MM.1S (cell line): ENCODE measurements at regions not wholly inside any gene's neighbourhood (a gene's known extent, or its start where the extent isn't known, plus 50 kb on each side); places are given as distances from the start of the nearest gene placed in this dataset.

ENCODE experiments used
- EZH2 ChIP-seq: fragments of 300-600 bp; sonication (generic); optimal IDR thresholded peaks from 2 replicates; pipeline ENCODE3; 2017; ENCODE audit warnings: low read depth, mild to moderate bottlenecking, antibody characterized with exemption, low read length, mixed read lengths
- EZH2phosphoT487 ChIP-seq: fragments of 300-600 bp; sonication (generic); IDR thresholded peaks from 2 replicates; pipeline ENCODE4 v1.6.1; 2018; ENCODE audit warnings: antibody characterized with exemption, low read length
- TF ChIP-seq, protein P1 (sequence below): fragments of 300-600 bp; sonication (generic); IDR thresholded peaks from 2 replicates; pipeline ENCODE4 v1.5.1; 2016; ENCODE audit warnings: antibody characterized with exemption, low read length, mixed read lengths

DNA sequence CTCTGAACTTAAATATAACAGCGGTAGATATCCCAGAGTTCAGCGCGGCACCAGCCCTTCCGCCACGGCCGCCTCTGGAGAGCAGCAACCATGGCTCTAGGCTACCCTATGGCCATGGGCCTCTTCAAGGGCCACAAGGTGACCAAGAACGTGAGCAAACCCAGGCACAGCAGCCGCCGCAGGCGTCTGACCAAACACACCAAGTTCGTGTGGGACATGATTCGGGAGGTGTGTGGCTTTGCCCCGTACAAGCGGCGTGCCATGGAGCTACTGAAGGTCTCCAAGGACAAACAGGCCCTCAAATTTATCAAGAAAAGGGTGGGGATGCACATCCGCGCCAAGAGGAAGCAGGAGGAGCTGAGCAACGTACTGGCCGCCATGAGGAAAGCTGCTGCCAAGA is 229.0 kb downstream of the ACTL7B start:
- no peak for TF ChIP-seq EZH2
- TF ChIP-seq, protein P1, sequence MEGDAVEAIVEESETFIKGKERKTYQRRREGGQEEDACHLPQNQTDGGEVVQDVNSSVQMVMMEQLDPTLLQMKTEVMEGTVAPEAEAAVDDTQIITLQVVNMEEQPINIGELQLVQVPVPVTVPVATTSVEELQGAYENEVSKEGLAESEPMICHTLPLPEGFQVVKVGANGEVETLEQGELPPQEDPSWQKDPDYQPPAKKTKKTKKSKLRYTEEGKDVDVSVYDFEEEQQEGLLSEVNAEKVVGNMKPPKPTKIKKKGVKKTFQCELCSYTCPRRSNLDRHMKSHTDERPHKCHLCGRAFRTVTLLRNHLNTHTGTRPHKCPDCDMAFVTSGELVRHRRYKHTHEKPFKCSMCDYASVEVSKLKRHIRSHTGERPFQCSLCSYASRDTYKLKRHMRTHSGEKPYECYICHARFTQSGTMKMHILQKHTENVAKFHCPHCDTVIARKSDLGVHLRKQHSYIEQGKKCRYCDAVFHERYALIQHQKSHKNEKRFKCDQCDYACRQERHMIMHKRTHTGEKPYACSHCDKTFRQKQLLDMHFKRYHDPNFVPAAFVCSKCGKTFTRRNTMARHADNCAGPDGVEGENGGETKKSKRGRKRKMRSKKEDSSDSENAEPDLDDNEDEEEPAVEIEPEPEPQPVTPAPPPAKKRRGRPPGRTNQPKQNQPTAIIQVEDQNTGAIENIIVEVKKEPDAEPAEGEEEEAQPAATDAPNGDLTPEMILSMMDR = no peak
- no peak for TF ChIP-seq EZH2phosphoT487
